ENCODE measurements at regions not wholly inside any gene's neighbourhood (a gene's known extent, or its start where the extent isn't known, plus 50 kb on each side); places are given as distances from the start of the nearest gene placed in this dataset.

GRCh38 chr12:67911275-67911600 lies 78.0 kb upstream of the IFNG-AS1 start:
- DNase-seq = no peak

DNA sequence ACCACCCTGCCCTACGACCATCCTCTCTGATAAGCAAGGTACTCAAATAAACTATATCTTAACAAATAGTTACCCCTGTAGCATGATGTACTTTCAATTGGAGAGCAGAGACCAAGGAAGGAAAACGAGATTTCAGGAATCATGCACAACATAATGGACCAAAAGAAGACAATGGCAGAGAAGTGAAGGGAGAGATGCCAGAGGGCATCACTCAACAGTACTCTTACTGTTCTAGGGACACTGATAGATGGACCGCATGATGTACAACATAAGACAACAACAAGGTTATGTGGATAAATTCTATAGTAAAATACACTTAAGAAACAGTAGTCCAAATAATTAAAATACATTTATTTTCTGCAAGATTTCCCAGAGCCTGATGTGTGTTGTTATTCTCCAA lies 77.5 kb upstream of the IFNG-AS1 start:
- no peak for DNase-seq

- DNase-seq = no peak
These were observed 73.9 kb upstream of the IFNG-AS1 start for GRCh38 chr12:67915335-67915851.

- no peak for DNase-seq
These were observed 72.8 kb upstream of the IFNG-AS1 start for GRCh38 chr12:67916266-67916970.

DNA sequence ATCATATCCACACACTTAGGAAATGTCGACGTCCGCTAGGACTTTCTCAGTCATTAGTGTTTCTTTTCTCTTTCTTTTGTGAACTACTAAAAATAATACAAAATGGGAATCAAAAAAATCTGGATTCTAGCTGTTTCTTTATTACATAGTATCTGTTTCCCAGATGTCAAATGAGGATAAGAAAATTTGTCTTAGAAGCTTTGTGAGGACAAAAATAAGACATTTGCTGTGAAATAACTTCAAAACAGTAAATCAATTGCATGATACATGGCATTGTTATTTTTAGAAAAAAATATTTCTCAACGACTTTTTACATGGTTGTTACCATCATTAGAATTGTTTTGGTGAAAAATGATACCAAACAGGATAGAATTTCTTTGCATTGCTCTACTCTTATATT lies 71.4 kb upstream of the IFNG-AS1 start:
- DNase-seq = no peak

GRCh38 chr12:67918441-67918840 lies 70.8 kb upstream of the IFNG-AS1 start:
- no peak for DNase-seq

GRCh38 chr12:67919406-67919805 lies 69.8 kb upstream of the IFNG-AS1 start:
- DNase-seq = no peak

- no peak for DNase-seq
These were observed 68.8 kb upstream of the IFNG-AS1 start for GRCh38 chr12:67920413-67920812.

GRCh38 chr12:67921286-67921685 lies 68.0 kb upstream of the IFNG-AS1 start:
- DNase-seq = no peak

GRCh38 chr12:67922245-67922644 lies 67.0 kb upstream of the IFNG-AS1 start:
- no peak for DNase-seq

- DNase-seq = no peak
These were observed 64.2 kb upstream of the IFNG-AS1 start for GRCh38 chr12:67925077-67925476.

DNA sequence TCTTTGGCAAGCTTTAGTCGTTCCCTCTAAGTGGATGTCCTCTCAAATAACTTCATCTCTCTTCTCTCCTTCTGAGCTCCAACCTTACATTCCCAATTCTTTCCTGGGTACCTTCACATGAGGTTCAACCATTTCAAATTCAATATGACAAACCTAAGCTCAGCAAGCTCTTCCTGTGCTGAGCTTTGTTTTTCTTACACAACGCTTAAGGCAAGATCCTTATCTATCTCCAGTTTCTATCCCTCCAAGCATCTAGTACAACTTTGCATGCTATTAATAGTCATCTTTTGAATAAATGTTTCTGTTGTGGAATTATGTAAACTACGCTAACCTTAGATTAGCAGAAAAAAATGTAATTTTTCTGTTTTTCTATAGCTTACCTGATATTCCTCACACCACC lies 63.7 kb upstream of the IFNG-AS1 start:
- DNase-seq = no peak

- DNase-seq = no peak
These were observed 63.2 kb upstream of the IFNG-AS1 start for GRCh38 chr12:67926063-67926462.

DNA sequence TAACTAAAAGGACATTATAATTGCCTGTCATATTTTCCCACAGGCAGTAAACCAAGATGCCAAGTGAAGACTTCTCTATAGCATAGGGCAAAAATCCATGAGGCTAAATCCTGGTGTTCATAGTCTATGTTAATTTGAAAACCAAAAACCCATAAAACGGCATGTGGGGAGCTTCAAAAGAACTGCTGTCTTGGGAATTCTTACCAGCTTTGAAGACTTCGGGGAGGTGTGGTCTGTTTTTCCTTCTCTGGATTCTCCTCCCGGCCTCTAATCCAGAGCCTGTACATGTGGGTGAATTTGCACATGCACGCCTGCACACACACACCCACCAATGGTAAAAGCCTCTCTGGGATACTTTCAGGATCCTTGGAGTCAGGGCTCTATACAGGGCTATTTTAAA lies 61.9 kb upstream of the IFNG-AS1 start:
- DNase-seq = no peak

GRCh38 chr12:67927815-67928214 lies 61.4 kb upstream of the IFNG-AS1 start:
- DNase-seq = no peak

DNA sequence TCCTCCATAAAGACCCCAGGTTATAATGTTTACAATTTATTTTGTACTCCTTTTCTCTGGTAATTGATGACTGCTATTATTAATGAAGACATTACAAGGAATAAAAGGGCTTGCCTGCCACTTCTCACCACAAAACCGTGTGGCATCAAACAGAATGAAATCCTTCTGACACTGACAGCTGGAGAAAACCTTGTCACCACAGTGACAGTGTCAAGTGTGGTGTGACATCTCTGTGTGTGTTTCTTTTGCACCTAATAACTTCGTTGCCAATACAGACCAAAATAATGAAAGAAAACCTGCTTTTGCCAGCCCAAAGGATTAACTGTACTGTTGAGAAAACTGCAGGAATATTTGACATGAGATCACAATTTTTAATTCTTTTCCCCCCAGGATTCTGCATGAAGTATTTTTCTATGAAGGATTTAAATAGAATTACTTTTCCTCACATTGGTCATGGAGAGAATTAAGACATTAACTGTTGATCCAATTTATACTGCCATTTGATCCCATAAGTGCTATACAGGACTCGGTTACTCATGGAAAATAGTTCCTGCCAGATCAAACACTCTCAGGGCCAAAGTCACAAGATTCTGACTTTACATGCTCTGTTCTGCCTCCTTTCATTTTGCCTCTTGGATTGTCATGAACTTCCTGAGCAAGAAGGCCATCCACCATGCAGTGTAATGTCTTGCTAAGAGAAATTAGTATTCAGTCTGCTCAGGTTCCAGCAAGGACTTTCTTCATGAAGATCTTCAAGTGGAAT lies 60.4 kb upstream of the IFNG-AS1 start:
- DNase-seq = no peak

- DNase-seq = no peak
These were observed 59.9 kb upstream of the IFNG-AS1 start for GRCh38 chr12:67929384-67929772.

GRCh38 chr12:67937822-67938221 lies 51.4 kb upstream of the IFNG-AS1 start:
- DNase-seq = no peak
